Bronchial epithelial cell (primary cell): ENCODE measurements at regions not wholly inside any gene's neighbourhood (a gene's known extent, or its start where the extent isn't known, plus 50 kb on each side); places are given as distances from the start of the nearest gene placed in this dataset.

Experiments
- DNase-seq: peaks from one replicate; pipeline ENCODE4 v3.0.0-alpha.2; 2010; ENCODE audit warnings: low read depth
- FAIRE-seq: peaks from 2 replicates; lab custom pipeline; 2011; peaks lifted over from hg19 to GRCh38; lab: Jason Lieb, UNC
- H3K27me3 ChIP-seq: 2 replicates; pipeline ENCODE4 v1.5.1; 2011; ENCODE audit warnings: low read length; ENCODE audit not compliant: control insufficient read depth, insufficient read depth
- H3K36me3 ChIP-seq: 2 replicates; pipeline ENCODE4 v1.5.1; 2011; ENCODE audit warnings: low read length; ENCODE audit not compliant: control insufficient read depth, insufficient read depth
- H3K4me3 ChIP-seq: 2 replicates; pipeline ENCODE4 v1.5.1; 2011; ENCODE audit warnings: mild to moderate bottlenecking, low read depth, low read length, control low read depth
- TF ChIP-seq, protein P1 (sequence below): IDR thresholded peaks from 2 replicates; pipeline ENCODE4 v1.5.1; 2011; ENCODE audit warnings: mild to moderate bottlenecking, moderate library complexity, low read length, control low read depth, inconsistent platforms; ENCODE audit not compliant: insufficient read depth, severe bottlenecking

DNA sequence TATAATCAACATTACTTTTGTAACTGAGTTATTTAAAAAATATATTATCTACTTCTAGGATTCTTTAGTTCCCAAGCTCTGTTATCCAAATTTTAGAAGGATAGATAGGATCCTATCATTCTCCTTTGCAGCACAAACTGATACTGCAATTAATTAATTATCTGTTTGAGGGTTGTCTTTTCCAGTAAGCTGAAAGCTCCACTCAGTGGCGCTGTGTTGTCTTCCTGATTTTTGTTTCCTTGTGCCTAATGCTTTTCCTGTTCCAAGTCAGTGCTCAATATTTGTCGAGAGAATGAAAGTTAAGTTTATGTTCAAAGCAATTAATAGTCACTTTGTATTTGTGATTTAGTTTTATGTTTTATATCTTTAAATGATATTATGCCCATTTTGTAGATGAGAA lies 107.4 kb upstream of the ANK2 start:
- no peak for DNase-seq
- no peak for FAIRE-seq
- Histone ChIP-seq H3K36me3 (no peaks in the 10 kb centered on the region), H3K27me3 (no peaks in the 10 kb centered on the region), H3K4me3 (no peak overlapping the region)
- TF ChIP-seq, protein P1, sequence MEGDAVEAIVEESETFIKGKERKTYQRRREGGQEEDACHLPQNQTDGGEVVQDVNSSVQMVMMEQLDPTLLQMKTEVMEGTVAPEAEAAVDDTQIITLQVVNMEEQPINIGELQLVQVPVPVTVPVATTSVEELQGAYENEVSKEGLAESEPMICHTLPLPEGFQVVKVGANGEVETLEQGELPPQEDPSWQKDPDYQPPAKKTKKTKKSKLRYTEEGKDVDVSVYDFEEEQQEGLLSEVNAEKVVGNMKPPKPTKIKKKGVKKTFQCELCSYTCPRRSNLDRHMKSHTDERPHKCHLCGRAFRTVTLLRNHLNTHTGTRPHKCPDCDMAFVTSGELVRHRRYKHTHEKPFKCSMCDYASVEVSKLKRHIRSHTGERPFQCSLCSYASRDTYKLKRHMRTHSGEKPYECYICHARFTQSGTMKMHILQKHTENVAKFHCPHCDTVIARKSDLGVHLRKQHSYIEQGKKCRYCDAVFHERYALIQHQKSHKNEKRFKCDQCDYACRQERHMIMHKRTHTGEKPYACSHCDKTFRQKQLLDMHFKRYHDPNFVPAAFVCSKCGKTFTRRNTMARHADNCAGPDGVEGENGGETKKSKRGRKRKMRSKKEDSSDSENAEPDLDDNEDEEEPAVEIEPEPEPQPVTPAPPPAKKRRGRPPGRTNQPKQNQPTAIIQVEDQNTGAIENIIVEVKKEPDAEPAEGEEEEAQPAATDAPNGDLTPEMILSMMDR = no peak

DNA sequence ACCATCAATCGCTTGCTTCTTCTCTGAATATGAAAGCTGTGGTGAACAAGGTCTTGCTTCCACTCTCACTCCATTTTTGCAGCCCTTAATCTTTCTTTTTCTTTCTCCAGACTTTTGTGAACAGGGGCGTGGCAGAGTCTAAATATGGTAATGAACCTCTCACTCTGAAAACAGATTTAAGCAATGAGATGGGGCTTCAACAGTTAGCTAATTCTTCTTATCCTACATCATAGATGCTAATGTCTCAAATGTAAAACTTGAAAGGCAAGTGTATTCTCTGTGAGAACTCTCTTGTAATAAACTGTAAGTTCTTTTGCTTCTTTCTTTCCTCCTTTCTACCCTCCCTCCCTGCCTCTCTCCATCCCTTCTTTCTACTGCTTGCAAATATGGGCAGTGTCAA lies 106.5 kb upstream of the ANK2 start:
- FAIRE-seq (no peak), DNase-seq (no peak)
- no peak overlapping the region for H3K4me3 ChIP-seq
- TF ChIP-seq, protein P1 = no peak
- H3K36me3 ChIP-seq = no peaks in the 10 kb centered on the region
- H3K27me3 ChIP-seq = no peaks in the 10 kb centered on the region

DNA sequence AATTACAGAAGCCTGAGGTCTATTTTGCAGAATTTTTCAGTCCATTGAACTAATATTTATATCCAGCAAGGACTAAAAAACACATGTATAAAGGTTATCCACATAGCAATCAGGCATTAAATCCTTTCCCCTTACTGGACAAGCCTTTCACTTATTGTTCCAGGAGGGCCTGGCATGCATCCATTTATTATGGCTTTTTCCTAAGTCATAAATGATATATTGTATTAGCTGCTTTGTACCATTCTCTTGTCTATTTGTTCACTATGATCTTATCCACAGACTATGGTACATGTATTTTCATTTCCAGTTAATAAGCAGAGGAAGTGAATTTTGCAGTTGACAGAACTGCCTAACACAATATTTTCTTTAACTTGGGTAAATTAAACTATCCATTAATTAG lies 105.4 kb upstream of the ANK2 start:
- H3K36me3 ChIP-seq = no peaks in the 10 kb centered on the region
- FAIRE-seq = no peak
- no peak for DNase-seq
- TF ChIP-seq, protein P1 = no peak
- no peak overlapping the region for H3K4me3 ChIP-seq
- peaks cover 1% of the 10 kb centered on the region for H3K27me3 ChIP-seq

DNA sequence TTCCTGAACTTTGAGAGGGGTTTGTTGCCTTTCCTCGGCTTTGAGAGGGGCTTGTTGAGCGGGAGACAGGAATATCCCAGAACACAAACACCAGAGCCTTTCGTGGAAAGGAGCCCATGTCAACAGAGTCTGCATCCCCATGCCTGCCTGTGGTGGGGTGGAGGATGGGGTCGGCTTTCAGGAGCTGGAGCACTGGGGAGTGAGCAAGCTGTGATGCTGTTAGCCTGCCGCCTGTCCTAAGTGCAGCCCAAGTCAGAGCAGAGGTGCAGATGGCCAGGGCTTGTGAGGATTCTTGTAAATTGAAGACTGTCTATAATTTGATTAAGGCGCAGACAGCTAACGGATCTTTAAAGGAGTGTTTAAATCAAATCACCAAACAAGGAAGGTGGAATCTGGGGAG lies 103.3 kb upstream of the ANK2 start:
- TF ChIP-seq, protein P1 = no peak
- FAIRE-seq (no peak), DNase-seq (no peak)
- peaks cover 2% of the 10 kb centered on the region for H3K27me3 ChIP-seq
- no peak overlapping the region for H3K4me3 ChIP-seq
- H3K36me3 ChIP-seq = no peaks in the 10 kb centered on the region

DNA sequence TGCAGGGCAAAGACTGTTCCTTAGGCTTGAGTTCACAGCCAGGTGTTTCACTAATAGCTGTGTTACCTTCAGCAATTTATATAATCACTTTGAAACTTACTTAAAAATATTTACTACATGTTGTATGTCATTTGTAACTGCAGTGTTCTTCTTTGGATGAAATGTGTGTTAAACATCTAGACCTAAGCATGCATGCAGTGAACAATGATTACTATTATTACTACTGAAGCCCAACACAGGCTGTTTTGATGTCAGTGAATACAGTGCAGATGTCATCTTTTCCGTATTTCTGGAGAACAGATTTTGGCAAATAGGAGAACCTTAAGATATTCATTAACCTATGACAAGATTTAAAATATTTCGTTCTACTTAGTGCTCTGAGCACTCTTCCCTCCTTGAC lies 101.8 kb upstream of the ANK2 start:
- Histone ChIP-seq H3K27me3 (peaks cover 2% of the 10 kb centered on the region), H3K36me3 (no peaks in the 10 kb centered on the region), H3K4me3 (no peak overlapping the region)
- TF ChIP-seq, protein P1 = no peak
- DNase-seq (no peak), FAIRE-seq (no peak)

DNA sequence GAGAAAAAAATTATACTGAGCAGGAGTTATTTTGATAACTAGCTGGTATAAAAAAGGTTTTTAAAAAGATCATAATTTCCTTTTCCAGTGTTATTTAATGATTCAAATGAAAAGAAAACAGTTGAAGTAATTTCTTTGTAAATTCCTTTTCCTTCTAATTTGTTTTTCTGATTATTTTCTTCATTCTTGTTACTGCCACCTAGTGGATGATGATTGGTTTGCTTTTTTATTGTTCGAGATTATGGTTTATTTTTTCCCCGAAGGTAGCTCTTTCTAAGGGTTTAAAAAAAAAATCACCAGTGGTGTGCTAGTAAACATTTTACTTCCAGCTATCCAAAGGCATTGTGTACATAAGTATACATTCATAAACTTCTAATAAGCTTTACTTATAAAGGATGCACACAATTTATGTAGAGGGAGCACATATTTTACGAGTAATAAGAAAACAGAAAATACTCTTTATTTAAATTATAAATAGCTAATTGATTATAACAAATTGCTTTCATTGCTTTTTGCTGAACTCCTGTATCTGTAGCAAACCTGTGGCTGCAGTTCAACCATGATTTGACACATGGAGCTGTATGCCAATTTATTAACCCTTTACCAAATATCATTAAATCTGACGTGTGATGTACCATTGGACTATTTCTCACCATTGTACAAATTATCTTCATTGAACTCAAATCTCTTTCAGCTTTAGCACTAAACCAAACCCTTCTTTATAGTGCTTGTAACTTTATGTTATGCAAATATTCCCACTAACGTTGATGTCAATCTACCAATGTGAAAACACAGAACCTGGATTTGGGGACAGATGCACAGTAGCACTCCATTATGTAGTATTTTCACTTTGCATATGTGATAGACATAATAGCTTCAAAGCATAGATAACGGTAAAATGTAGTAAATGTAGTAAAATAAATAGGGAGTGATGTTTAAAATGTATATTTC lies 97.8 kb upstream of the ANK2 start:
- FAIRE-seq (no peak), DNase-seq (peak; percentile 23)
- no peaks in the 10 kb centered on the region for H3K36me3 ChIP-seq
- TF ChIP-seq, protein P1 = peak; percentile 26
- H3K27me3 ChIP-seq = peaks cover 2% of the 10 kb centered on the region
- no peak overlapping the region for H3K4me3 ChIP-seq
